H9 (cell line): ENCODE measurements at regions not wholly inside any gene's neighbourhood (a gene's known extent, or its start where the extent isn't known, plus 50 kb on each side); places are given as distances from the start of the nearest gene placed in this dataset.

ENCODE experiments used
- DNase-seq: peaks from one replicate; pipeline ENCODE4 v3.0.0-alpha.2; 2017
- H2AFZ ChIP-seq: one replicate; pipeline ENCODE4 v1.6.1; 2013; ENCODE audit warnings: mild to moderate bottlenecking, low read length, control low read depth, moderate library complexity
- H2AK5ac ChIP-seq: 2 replicates; pipeline ENCODE4 v1.6.1; 2013; ENCODE audit warnings: low read length, control low read depth, mixed read lengths; ENCODE audit not compliant: insufficient read length
- H2BK120ac ChIP-seq: one replicate; pipeline ENCODE4 v1.6.1; 2013; ENCODE audit warnings: low read depth, mild to moderate bottlenecking, low read length, control low read depth, inconsistent platforms; ENCODE audit not compliant: poor library complexity, severe bottlenecking
- H2BK12ac ChIP-seq: 2 replicates; pipeline ENCODE4 v1.6.1; 2013; ENCODE audit warnings: low read length, control low read depth, mixed read lengths, low read depth; ENCODE audit not compliant: insufficient read length
- H2BK15ac ChIP-seq: 2 replicates; pipeline ENCODE4 v1.6.1; 2013; ENCODE audit warnings: low read depth, low read length, control low read depth
- H2BK20ac ChIP-seq: one replicate; pipeline ENCODE4 v1.6.1; 2013; ENCODE audit warnings: low read depth, mild to moderate bottlenecking, low read length, control low read depth, inconsistent platforms; ENCODE audit not compliant: poor library complexity, severe bottlenecking
- H2BK5ac ChIP-seq: 2 replicates; pipeline ENCODE4 v1.6.1; 2013; ENCODE audit warnings: low read length, control low read depth, mixed read lengths; ENCODE audit not compliant: insufficient read length
- H3K14ac ChIP-seq: 2 replicates; pipeline ENCODE4 v1.6.1; 2013; ENCODE audit warnings: low read length, control low read depth; ENCODE audit not compliant: insufficient read depth
- H3K18ac ChIP-seq: 2 replicates; pipeline ENCODE4 v1.6.1; 2013; ENCODE audit warnings: low read depth, mild to moderate bottlenecking, mixed read lengths, low read length, control low read depth; ENCODE audit not compliant: insufficient read length
- H3K23ac ChIP-seq: 2 replicates; pipeline ENCODE4 v1.6.1; 2013; ENCODE audit warnings: low read length, control low read depth, mixed read lengths, low read depth; ENCODE audit not compliant: insufficient read length
- H3K23me2 ChIP-seq: 2 replicates; pipeline ENCODE4 v1.6.1; 2013; ENCODE audit warnings: low read depth, mild to moderate bottlenecking, mixed read lengths, low read length, control low read depth; ENCODE audit not compliant: insufficient read length, poor library complexity, severe bottlenecking
- H3K27ac ChIP-seq: 2 replicates; pipeline ENCODE4 v1.5.1; 2013; ENCODE audit warnings: low read length, control low read depth, mixed read lengths, low read depth; ENCODE audit not compliant: insufficient read length
- H3K27me3 ChIP-seq: 2 replicates; pipeline ENCODE4 v1.6.1; 2013; ENCODE audit warnings: low read length, control low read depth, inconsistent platforms; ENCODE audit not compliant: insufficient read depth
- H3K4ac ChIP-seq: 2 replicates; pipeline ENCODE4 v1.6.1; 2013; ENCODE audit warnings: low read depth, mild to moderate bottlenecking, control low read depth, inconsistent platforms, low read length, moderate library complexity
- H3K4me1 ChIP-seq: 2 replicates; pipeline ENCODE4 v1.6.1; 2013; ENCODE audit warnings: low read length, control low read depth, inconsistent platforms; ENCODE audit not compliant: insufficient read depth
- H3K4me2 ChIP-seq: 2 replicates; pipeline ENCODE4 v1.6.1; 2013; ENCODE audit warnings: low read length, control low read depth, mixed read lengths; ENCODE audit not compliant: insufficient read length, insufficient read depth
- H3K56ac ChIP-seq: 2 replicates; pipeline ENCODE4 v1.6.1; 2013; ENCODE audit warnings: low read depth, mild to moderate bottlenecking, mixed read lengths, low read length, control low read depth; ENCODE audit not compliant: insufficient read length
- H3K79me1 ChIP-seq: 2 replicates; pipeline ENCODE4 v1.6.1; 2013; ENCODE audit warnings: low read depth, mild to moderate bottlenecking, moderate library complexity, low read length, control low read depth, inconsistent platforms; ENCODE audit not compliant: insufficient read depth, poor library complexity, severe bottlenecking
- H3K79me2 ChIP-seq: 2 replicates; pipeline ENCODE4 v1.6.1; 2013; ENCODE audit warnings: low read length, control low read depth, inconsistent platforms; ENCODE audit not compliant: insufficient read depth
- H3K9ac ChIP-seq: 2 replicates; pipeline ENCODE4 v1.6.1; 2013; ENCODE audit warnings: low read length, control low read depth, mixed read lengths; ENCODE audit not compliant: insufficient read length; ENCODE audit errors: extremely low read depth
- H3K9me3 ChIP-seq: one replicate; pipeline ENCODE4 v1.6.1; 2013; ENCODE audit warnings: low read depth, low read length, inconsistent platforms; ENCODE audit not compliant: control insufficient read depth
- H3T11ph ChIP-seq: one replicate; pipeline ENCODE4 v1.6.1; 2013; ENCODE audit warnings: mild to moderate bottlenecking, low read length, control low read depth, inconsistent platforms
- H4K20me1 ChIP-seq: one replicate; pipeline ENCODE4 v1.6.1; 2013; ENCODE audit not compliant: control insufficient read depth, insufficient read length, insufficient read depth
- H4K5ac ChIP-seq: 2 replicates; pipeline ENCODE4 v1.6.1; 2013; ENCODE audit warnings: low read depth, mild to moderate bottlenecking, mixed read lengths, low read length, control low read depth; ENCODE audit not compliant: insufficient read length
- H4K8ac ChIP-seq: replicated peaks from 2 replicates; pipeline ENCODE4 v1.6.1; 2013; ENCODE audit warnings: low read length, control low read depth, mixed read lengths, low read depth; ENCODE audit not compliant: insufficient read length
- H4K91ac ChIP-seq: 2 replicates; pipeline ENCODE4 v1.6.1; 2013; ENCODE audit warnings: low read depth, mild to moderate bottlenecking, moderate library complexity, mixed read lengths, low read length, control low read depth; ENCODE audit not compliant: insufficient read length
- H3K27ac Mint-ChIP-seq, 3 experiments: 2 replicates in 2 of 3; 3 replicates in 1 of 3; pipeline ENCODE4 v1.8.0; 2020 to 2021; ENCODE audit warnings: mixed read lengths in 3 of 3, mild to moderate bottlenecking in 1 of 3, moderate library complexity in 1 of 3
- H3K27me3 Mint-ChIP-seq: 2 replicates; pipeline ENCODE4 v1.8.0; 2021; ENCODE audit warnings: low read depth, mild to moderate bottlenecking, moderate library complexity, mixed read lengths
- H3K36me3 Mint-ChIP-seq, 3 experiments: 2 replicates in 2 of 3; 3 replicates in 1 of 3; pipeline ENCODE4 v1.8.0; 2020 to 2021; ENCODE audit warnings: low read depth in 3 of 3, mixed read lengths in 3 of 3; ENCODE audit not compliant: insufficient read depth in 1 of 3
- H3K4me1 Mint-ChIP-seq, 2 experiments: 2 replicates each; pipeline ENCODE4 v1.8.0; 2020; ENCODE audit warnings: mixed read lengths in 2 of 2
- H3K4me3 Mint-ChIP-seq, 2 experiments: 2 replicates in 1 of 2; 3 replicates in 1 of 2; pipeline ENCODE4 v1.8.0; 2020 to 2021; ENCODE audit warnings: mild to moderate bottlenecking in 2 of 2, mixed read lengths in 2 of 2, moderate library complexity in 1 of 2
- H3K9me3 Mint-ChIP-seq, 2 experiments: 2 replicates in 1 of 2; 3 replicates in 1 of 2; pipeline ENCODE4 v1.8.0; 2020; ENCODE audit warnings: mild to moderate bottlenecking in 2 of 2, mixed read lengths in 2 of 2, moderate library complexity in 1 of 2
- CTCF ChIP-seq: fragments of 200-600 bp; sonication (generic); conservative IDR thresholded peaks from 3 replicates; pipeline ENCODE4 v1.8.0; 2021; ENCODE audit warnings: antibody characterized with exemption, mild to moderate bottlenecking
- WGBS: extraction: QIAGEN DNeasy Blood & Tissue Kit; methylation state at CpG from one replicate; pipeline ENCODE4 v1.1.7; 2013; ENCODE audit warnings: missing lambda C conversion rate, low lambda C conversion rate, mixed read lengths; ENCODE audit not compliant: insufficient read length; ENCODE audit errors: extremely low coverage; 5-methylcytosine and 5-hydroxymethylcytosine counted together

DNA sequence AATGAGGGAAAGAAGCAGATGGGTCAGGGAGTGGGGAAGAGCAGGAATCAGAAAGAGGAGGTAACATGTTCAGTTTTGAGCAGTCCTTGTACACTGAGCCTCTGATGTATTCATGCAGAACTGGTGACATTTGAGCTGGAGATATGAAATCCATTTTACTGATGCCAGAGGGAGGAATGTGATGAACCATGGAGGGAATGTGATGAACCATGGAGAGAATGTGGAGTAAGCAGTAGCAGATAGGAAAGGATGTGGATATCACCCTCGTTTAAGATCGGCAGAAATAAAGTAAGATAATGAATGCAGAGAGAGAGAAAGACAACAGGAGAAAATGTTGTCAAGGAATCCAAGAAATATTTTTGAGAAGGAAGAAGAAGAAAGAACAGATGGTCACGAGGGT lies 231.6 kb downstream of the TBXT start:
- H2BK120ac ChIP-seq = no peak overlapping the region

More for the DNA sequence above, 231.6 kb downstream of the TBXT start:
- no peak for DNase-seq
- no peaks in the 10 kb centered on the region for H3K79me1 ChIP-seq
- no peak overlapping the region for H2BK12ac ChIP-seq
- Mint-ChIP-seq H3K27ac (no peak overlapping the region), H3K27me3 (peaks cover 30% of the 10 kb centered on the region), H3K4me1 (peaks cover 4 to 5% of the 10 kb centered on the region in 2 experiments; a peak in 3 of 4 replicates), H3K9me3 (no peaks in the 10 kb centered on the region; a peak in 2 of 5 replicates), H3K36me3 (no peaks in the 10 kb centered on the region; a peak in 1 of 7 replicates), H3K4me3 (no peak overlapping the region)
- no peak overlapping the region for H3K4ac ChIP-seq
- H4K20me1 ChIP-seq = no peaks in the 10 kb centered on the region
- H4K91ac ChIP-seq = no peak overlapping the region
- no peak overlapping the region for H4K8ac ChIP-seq
- no peak overlapping the region for H2BK5ac ChIP-seq
- H2AK5ac ChIP-seq = no peak overlapping the region
- H3K56ac ChIP-seq = no peak overlapping the region
- H3K23me2 ChIP-seq = no peaks in the 10 kb centered on the region
- no peak overlapping the region for H2BK20ac ChIP-seq
- H3K23ac ChIP-seq = no peak overlapping the region
- H3K14ac ChIP-seq = no peak overlapping the region
- H2BK15ac ChIP-seq = no peak overlapping the region
- H2AFZ ChIP-seq = no peak overlapping the region
- H3K18ac ChIP-seq = no peak overlapping the region
- no peaks in the 10 kb centered on the region for H3K27me3 ChIP-seq
- no peaks in the 10 kb centered on the region for H3K4me1 ChIP-seq
- no CpG with 5 or more reads among the region's 3 CpGs for WGBS
- H3K27ac ChIP-seq = no peak overlapping the region
- TF ChIP-seq CTCF = no peak
- no peak overlapping the region for H3T11ph ChIP-seq
- no peak overlapping the region for H4K5ac ChIP-seq
- H3K9me3 ChIP-seq = no peaks in the 10 kb centered on the region
- H3K9ac ChIP-seq = no peak overlapping the region
- no peak overlapping the region for H3K4me2 ChIP-seq
- no peaks in the 10 kb centered on the region for H3K79me2 ChIP-seq
